CD4-positive, alpha-beta T cell (primary cell): ENCODE measurements at regions not wholly inside any gene's neighbourhood (a gene's known extent, or its start where the extent isn't known, plus 50 kb on each side); places are given as distances from the start of the nearest gene placed in this dataset.
"Not testable (repeated sequence)": the region's sequence is repeated elsewhere in the genome, so short reads cannot be mapped to it uniquely, and the experiment has no call there.

ENCODE experiments used
- ATAC-seq: fragments of 200-7000 bp; cut with Tn5 transposase; one replicate; pipeline ENCODE4 v1.10.0; 2022; ENCODE audit warnings: mild to moderate bottlenecking; ENCODE audit not compliant: poor library complexity
- CTCF ChIA-PET: fragments of 350-600 bp; sonication (Branson Sonifier 250); formaldehyde crosslinking; loops from one replicate; lab custom pipeline; 2021; ENCODE audit warnings: antibody characterized with exemption, inconsistent platforms; lab: Charles Lee
- POLR2A ChIA-PET: fragments of 350-600 bp; sonication (Branson Sonifier 250); formaldehyde crosslinking; loops from one replicate; lab custom pipeline; 2021; ENCODE audit warnings: antibody characterized with exemption, inconsistent platforms; lab: Charles Lee
- DNase-seq, 14 experiments: peaks; one replicate each; pipeline ENCODE4 v3.0.0-alpha.2; 2013 to 2020; ENCODE audit warnings: mixed read lengths in 2 of 14
- H3K27ac ChIP-seq, 2 donors: one replicate each; pipeline versions ENCODE4 v1.5.1 to v1.7.0; 2013; ENCODE audit warnings: low read length in 2 of 2, low read depth in 1 of 2, mild to moderate bottlenecking in 1 of 2
- H3K27me3 ChIP-seq, 2 experiments: 1 replicate in 1 of 2; 2 replicates in 1 of 2; pipeline versions ENCODE4 v1.6.1 to v1.7.0; 2013; ENCODE audit warnings: low read length in 2 of 2, control low read depth in 1 of 2, mild to moderate bottlenecking in 1 of 2, moderate library complexity in 1 of 2; ENCODE audit not compliant: insufficient read depth in 2 of 2, control insufficient read depth in 1 of 2
- H3K36me3 ChIP-seq: one replicate; pipeline ENCODE4 v1.6.1; 2013; ENCODE audit warnings: low read length, control low read depth; ENCODE audit not compliant: insufficient read depth
- H3K4me1 ChIP-seq: one replicate; pipeline ENCODE4 v1.6.1; 2013; ENCODE audit warnings: low read length, control low read depth; ENCODE audit not compliant: insufficient read depth
- H3K4me3 ChIP-seq: one replicate; pipeline ENCODE4 v1.5.1; 2013; ENCODE audit warnings: mild to moderate bottlenecking, low read length, moderate library complexity
- H3K9me3 ChIP-seq, 2 experiments: 1 replicate in 1 of 2; 2 replicates in 1 of 2; pipeline versions ENCODE4 v1.6.1 to v1.7.0; 2013; ENCODE audit warnings: low read length in 2 of 2, mild to moderate bottlenecking in 2 of 2, control low read depth in 1 of 2, moderate library complexity in 1 of 2; ENCODE audit not compliant: control insufficient read depth in 1 of 2, insufficient read depth in 1 of 2
- H3K27ac Mint-ChIP-seq: one replicate; pipeline ENCODE4 v1.8.0; 2020; ENCODE audit warnings: mixed read lengths
- H3K27me3 Mint-ChIP-seq: one replicate; pipeline ENCODE4 v1.8.0; 2021; ENCODE audit warnings: mixed read lengths
- H3K36me3 Mint-ChIP-seq: one replicate; pipeline ENCODE4 v1.8.0; 2021; ENCODE audit warnings: low read depth, mixed read lengths
- H3K4me1 Mint-ChIP-seq: one replicate; pipeline ENCODE4 v1.8.0; 2021; ENCODE audit warnings: low read depth, mixed read lengths
- H3K4me3 Mint-ChIP-seq: one replicate; pipeline ENCODE4 v1.8.0; 2020; ENCODE audit warnings: mild to moderate bottlenecking, mixed read lengths
- H3K9me3 Mint-ChIP-seq: one replicate; pipeline ENCODE4 v1.8.0; 2020; ENCODE audit warnings: mixed read lengths
- intact Hi-C, 2 experiments: fragments of 100-400 bp; cut with DNase I in 1 of 2; cut with micrococcal nuclease in 1 of 2; formaldehyde crosslinking; loops; one replicate each; pipeline versions ENCODE4 v1.15.1 to v1.9.0; 2023 to 2025; cut with DNase I, micrococcal nuclease
- TF ChIP-seq, protein P1 (sequence below): fragments of 200-600 bp; IDR thresholded peaks from one replicate; pipeline ENCODE4 v1.8.0; 2022; ENCODE audit warnings: antibody characterized with exemption, mild to moderate bottlenecking

DNA sequence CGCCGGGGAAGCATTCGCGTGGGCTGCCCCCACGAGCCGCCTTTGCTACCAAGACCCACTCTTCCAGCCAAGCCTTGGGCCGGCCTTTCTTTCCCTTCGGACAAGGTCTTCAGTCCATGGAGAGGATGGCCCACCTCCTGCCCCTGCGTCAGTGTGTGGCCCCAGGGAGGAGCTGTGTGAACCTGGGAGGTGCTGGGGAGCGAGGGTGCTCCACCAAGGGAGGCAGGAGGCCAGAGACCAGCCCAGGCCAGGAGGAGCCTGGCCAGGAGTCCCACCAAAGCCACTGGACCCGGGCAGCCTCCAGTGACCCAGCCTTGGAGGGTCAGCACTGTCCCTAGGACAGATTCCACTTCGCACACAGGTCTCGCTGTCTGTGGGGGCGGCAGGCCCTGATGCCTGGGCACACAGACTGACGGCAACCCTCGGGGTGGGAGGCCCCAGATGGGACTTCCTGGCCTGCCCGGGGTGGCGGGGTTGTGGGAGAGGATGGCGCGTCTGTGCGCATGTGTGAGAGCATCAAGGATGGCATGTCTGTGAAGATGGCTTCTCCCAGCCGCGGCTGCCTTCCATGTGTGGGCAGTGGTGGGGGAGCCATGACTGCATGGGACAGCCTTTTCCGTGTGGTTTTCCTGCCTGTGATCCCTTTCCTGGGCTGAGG is 113.3 kb upstream of the LPCAT1 start:
- intact Hi-C loops = no loop called here

DNA sequence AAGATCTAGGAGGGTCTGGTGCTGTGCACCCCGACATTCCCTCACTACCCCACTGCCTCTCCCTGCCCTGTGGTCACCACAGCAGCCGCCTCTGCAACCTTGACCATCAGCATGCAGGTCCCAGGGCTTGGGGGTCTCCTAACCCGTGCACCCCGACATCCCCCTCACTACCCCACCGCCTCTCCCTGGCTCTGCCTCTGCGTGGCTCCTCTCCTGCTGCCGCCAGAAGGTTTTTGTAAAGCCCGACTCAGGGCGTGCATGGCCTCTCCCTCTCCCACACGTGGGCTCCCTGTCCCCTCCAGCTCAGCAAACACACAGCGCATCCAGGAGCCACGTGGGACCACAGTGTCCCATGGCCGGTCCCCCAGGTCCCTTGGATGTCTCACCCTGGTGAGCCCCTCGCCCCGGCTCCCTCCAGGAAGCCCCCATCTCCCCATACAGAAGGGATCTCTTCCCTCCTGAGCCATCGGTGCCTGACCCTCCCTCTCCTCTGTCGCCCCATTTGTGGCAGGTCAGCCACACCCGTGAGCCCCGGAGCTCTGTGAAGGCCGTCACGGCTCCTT is 112.5 kb upstream of the LPCAT1 start:
- POLR2A ChIA-PET, H3K27me3 ChIP-seq, H3K36me3 ChIP-seq, H3K27ac Mint-ChIP-seq, H3K4me3 ChIP-seq, ATAC-seq, H3K9me3 Mint-ChIP-seq, intact Hi-C loops, H3K27me3 Mint-ChIP-seq, H3K9me3 ChIP-seq, H3K36me3 Mint-ChIP-seq, H3K27ac ChIP-seq, CTCF ChIA-PET: not testable (repeated sequence)
- H3K4me3 Mint-ChIP-seq = peak overlapping the region; percentile 88
- peaks cover 17% of the 10 kb centered on the region for H3K4me1 ChIP-seq
- peak in 1 of 14 experiments; percentile 22 for DNase-seq
- H3K4me1 Mint-ChIP-seq = peaks cover 35% of the 10 kb centered on the region

More for the DNA sequence above, 113.3 kb upstream of the LPCAT1 start:
- DNase-seq (peak in 2 of 14 experiments; percentile 14 to 17), ATAC-seq (no peak)
- TF ChIP-seq, protein P1, sequence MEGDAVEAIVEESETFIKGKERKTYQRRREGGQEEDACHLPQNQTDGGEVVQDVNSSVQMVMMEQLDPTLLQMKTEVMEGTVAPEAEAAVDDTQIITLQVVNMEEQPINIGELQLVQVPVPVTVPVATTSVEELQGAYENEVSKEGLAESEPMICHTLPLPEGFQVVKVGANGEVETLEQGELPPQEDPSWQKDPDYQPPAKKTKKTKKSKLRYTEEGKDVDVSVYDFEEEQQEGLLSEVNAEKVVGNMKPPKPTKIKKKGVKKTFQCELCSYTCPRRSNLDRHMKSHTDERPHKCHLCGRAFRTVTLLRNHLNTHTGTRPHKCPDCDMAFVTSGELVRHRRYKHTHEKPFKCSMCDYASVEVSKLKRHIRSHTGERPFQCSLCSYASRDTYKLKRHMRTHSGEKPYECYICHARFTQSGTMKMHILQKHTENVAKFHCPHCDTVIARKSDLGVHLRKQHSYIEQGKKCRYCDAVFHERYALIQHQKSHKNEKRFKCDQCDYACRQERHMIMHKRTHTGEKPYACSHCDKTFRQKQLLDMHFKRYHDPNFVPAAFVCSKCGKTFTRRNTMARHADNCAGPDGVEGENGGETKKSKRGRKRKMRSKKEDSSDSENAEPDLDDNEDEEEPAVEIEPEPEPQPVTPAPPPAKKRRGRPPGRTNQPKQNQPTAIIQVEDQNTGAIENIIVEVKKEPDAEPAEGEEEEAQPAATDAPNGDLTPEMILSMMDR = no peak
- Mint-ChIP-seq H3K27ac (no peak overlapping the region), H3K9me3 (no peaks in the 10 kb centered on the region), H3K27me3 (peaks cover 9% of the 10 kb centered on the region), H3K4me1 (peaks cover 35% of the 10 kb centered on the region), H3K4me3 (no peak overlapping the region), H3K36me3 (peaks cover 4% of the 10 kb centered on the region)
- H3K36me3 ChIP-seq = no peaks in the 10 kb centered on the region
- no peak overlapping the region for H3K27ac ChIP-seq
- POLR2A ChIA-PET = no interaction called here
- no peak overlapping the region for H3K4me3 ChIP-seq
- CTCF ChIA-PET = no interaction called here
- H3K4me1 ChIP-seq = peaks cover 21% of the 10 kb centered on the region
- H3K9me3 ChIP-seq = no peaks in the 10 kb centered on the region
- H3K27me3 ChIP-seq = peaks cover 0 to under 1% of the 10 kb centered on the region in 2 experiments

DNA sequence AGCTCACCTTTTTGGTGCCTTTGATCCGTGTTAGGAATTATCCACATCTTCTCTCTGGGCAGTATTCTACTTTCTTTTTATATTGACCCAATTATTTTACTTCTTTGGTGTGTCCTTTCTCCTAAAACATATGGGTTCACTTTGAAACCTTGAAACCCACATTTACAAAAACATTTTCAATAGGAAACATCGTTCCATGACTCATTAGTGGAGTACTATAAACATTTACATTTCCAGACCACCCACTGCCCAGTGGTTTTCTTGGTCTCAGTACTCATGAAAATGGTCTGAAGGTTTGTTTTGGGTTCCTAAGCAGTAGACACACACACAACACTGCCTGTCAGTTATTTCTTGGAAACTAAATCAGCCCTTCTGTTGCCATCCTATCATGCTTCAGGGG is 111.7 kb upstream of the LPCAT1 start:
- H3K36me3 Mint-ChIP-seq, H3K27me3 Mint-ChIP-seq, H3K4me3 ChIP-seq, ATAC-seq, H3K36me3 ChIP-seq, H3K27me3 ChIP-seq, H3K27ac ChIP-seq, CTCF ChIA-PET, H3K9me3 Mint-ChIP-seq, H3K9me3 ChIP-seq, DNase-seq: not testable (repeated sequence)
- POLR2A ChIA-PET = interaction anchor here (0.7 kb wide), 1 partner anchor 16 kb away, joined by 3 read pairs; no protein-coding TSS in a partner anchor
- Mint-ChIP-seq H3K4me1 (peaks cover 37% of the 10 kb centered on the region), H3K27ac (peak overlapping the region; percentile 56), H3K4me3 (peak overlapping the region; percentile 88)
- H3K4me1 ChIP-seq = peaks cover 16% of the 10 kb centered on the region
- intact Hi-C loops = loop anchor here in 1 of 2 experiments (2.0 kb wide), 1 partner anchor 249 kb away; no protein-coding TSS in a partner anchor

DNA sequence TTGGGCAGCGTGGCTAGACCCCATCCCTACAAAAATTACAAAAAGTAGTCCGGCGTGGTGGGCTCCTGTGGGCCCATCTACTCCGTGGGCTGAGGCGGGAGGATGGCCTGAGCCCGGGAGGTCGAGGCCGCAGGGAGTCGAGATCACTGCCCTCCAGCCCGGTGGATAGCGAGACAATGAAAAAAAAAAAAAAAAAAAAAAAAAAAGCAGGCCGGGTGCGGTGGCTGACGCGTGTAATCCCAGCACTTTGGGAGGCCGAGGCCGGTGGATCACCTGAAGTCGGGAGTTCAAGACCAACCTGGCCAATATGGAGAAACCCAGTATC is 110.5 kb upstream of the LPCAT1 start:
- no peak for ATAC-seq
- POLR2A ChIA-PET = interaction anchor here (0.7 to 2.0 kb wide), 6 partner anchors 11 to 318 kb away, joined by 3 to 7 read pairs (median 3); partner anchors contain the start of gene LPCAT1
- peaks cover 17% of the 10 kb centered on the region for H3K36me3 Mint-ChIP-seq

More for the DNA sequence above, 110.5 kb upstream of the LPCAT1 start:
- Histone ChIP-seq H3K27me3 (no peaks in the 10 kb centered on the region), H3K27ac (peak overlapping the region; percentile 41 to 51), H3K36me3 (no peaks in the 10 kb centered on the region), H3K9me3 (no peaks in the 10 kb centered on the region), H3K4me3 (peak overlapping the region; percentile 66), H3K4me1 (peaks cover 16% of the 10 kb centered on the region)
- peak overlapping the region; percentile 93 for H3K27ac Mint-ChIP-seq
- H3K4me3 Mint-ChIP-seq = peak overlapping the region; percentile 96
- TF ChIP-seq, protein P1 = no peak
- CTCF ChIA-PET = interaction anchor here (1.4 kb wide), 1 partner anchor 11 kb away, joined by 4 read pairs; no protein-coding TSS in a partner anchor
- H3K27me3 Mint-ChIP-seq = no peaks in the 10 kb centered on the region
- DNase-seq = no peak
- peaks cover 37% of the 10 kb centered on the region for H3K4me1 Mint-ChIP-seq
- no peaks in the 10 kb centered on the region for H3K9me3 Mint-ChIP-seq
- intact Hi-C loops = loop anchor here in 1 of 2 experiments (2.0 kb wide), 1 partner anchor 247 kb away; no protein-coding TSS in a partner anchor
